RCC 7860 (cell line): ENCODE measurements at regions not wholly inside any gene's neighbourhood (a gene's known extent, or its start where the extent isn't known, plus 50 kb on each side); places are given as distances from the start of the nearest gene placed in this dataset.
"Not testable (repeated sequence)": the region's sequence is repeated elsewhere in the genome, so short reads cannot be mapped to it uniquely, and the experiment has no call there.

Source experiments
- DNase-seq: peaks from one replicate; pipeline ENCODE4 v3.0.0-alpha.2; 2015; ENCODE audit warnings: low spot score
- FAIRE-seq: peaks from 2 replicates; lab custom pipeline; 2012; peaks lifted over from hg19 to GRCh38; lab: Jason Lieb, UNC

GRCh38 chr15:81905889-81906288, 139.9 kb downstream of the MEX3B start:
- DNase-seq: no peak
- no peak for FAIRE-seq

- DNase-seq: no peak
- no peak for FAIRE-seq
Observed at GRCh38 chr15:81901319-81901718, 144.5 kb downstream of the MEX3B start.

GRCh38 chr15:81899730-81900129, 146.1 kb downstream of the MEX3B start:
- FAIRE-seq (no peak), DNase-seq (no peak)

- no peak for FAIRE-seq
- no peak for DNase-seq
Observed at GRCh38 chr15:81899024-81899423, 146.8 kb downstream of the MEX3B start.

- FAIRE-seq (no peak), DNase-seq (no peak)
Observed at GRCh38 chr15:81897057-81897677, 148.7 kb downstream of the MEX3B start.

- DNase-seq (no peak), FAIRE-seq (no peak)
Observed at GRCh38 chr15:81896356-81896755, 149.5 kb downstream of the MEX3B start.

- FAIRE-seq: no peak
Observed at GRCh38 chr15:81895723-81896122, 150.1 kb downstream of the MEX3B start.

GRCh38 chr15:81894061-81894460, 151.8 kb downstream of the MEX3B start:
- FAIRE-seq: no peak

More at GRCh38 chr15:81895723-81896122, 150.1 kb downstream of the MEX3B start:
- DNase-seq: no peak

GRCh38 chr15:81893182-81893835, 152.5 kb downstream of the MEX3B start:
- DNase-seq (no peak), FAIRE-seq (no peak)

More at GRCh38 chr15:81894061-81894460, 151.8 kb downstream of the MEX3B start:
- DNase-seq: no peak

GRCh38 chr15:81890496-81890895, 155.3 kb downstream of the MEX3B start:
- FAIRE-seq (no peak), DNase-seq (no peak)

- FAIRE-seq (no peak), DNase-seq (no peak)
Observed at GRCh38 chr15:81889485-81889881, 156.3 kb downstream of the MEX3B start.

GRCh38 chr15:81888748-81889484, 156.9 kb downstream of the MEX3B start:
- no peak for DNase-seq
- no peak for FAIRE-seq

- no peak for FAIRE-seq
- no peak for DNase-seq
Observed at GRCh38 chr15:81887912-81888311, 157.9 kb downstream of the MEX3B start.

GRCh38 chr15:81887188-81887587, 158.6 kb downstream of the MEX3B start:
- DNase-seq, FAIRE-seq: not testable (repeated sequence)

GRCh38 chr15:81886591-81886990, 159.2 kb downstream of the MEX3B start:
- DNase-seq (no peak), FAIRE-seq (no peak)

GRCh38 chr15:81886080-81886479, 159.7 kb downstream of the MEX3B start:
- DNase-seq (no peak), FAIRE-seq (no peak)

- DNase-seq (no peak), FAIRE-seq (no peak)
Observed at GRCh38 chr15:81885135-81885534, 160.7 kb downstream of the MEX3B start.

- no peak for DNase-seq
- FAIRE-seq: no peak
Observed at GRCh38 chr15:81882504-81882903, 163.3 kb downstream of the MEX3B start.

GRCh38 chr15:81880833-81881232, 165.0 kb downstream of the MEX3B start:
- DNase-seq: no peak
- no peak for FAIRE-seq

GRCh38 chr15:81880314-81880713, 165.5 kb downstream of the MEX3B start:
- FAIRE-seq: no peak

GRCh38 chr15:81875717-81876116, 170.1 kb downstream of the MEX3B start:
- not testable (repeated sequence) for FAIRE-seq, DNase-seq

More at GRCh38 chr15:81880314-81880713, 165.5 kb downstream of the MEX3B start:
- DNase-seq: no peak

- FAIRE-seq, DNase-seq: not testable (repeated sequence)
Observed at GRCh38 chr15:81870746-81871106, 175.1 kb downstream of the MEX3B start.
